ENCODE measurements at regions not wholly inside any gene's neighbourhood (a gene's known extent, or its start where the extent isn't known, plus 50 kb on each side); places are given as distances from the start of the nearest gene placed in this dataset.

DNA sequence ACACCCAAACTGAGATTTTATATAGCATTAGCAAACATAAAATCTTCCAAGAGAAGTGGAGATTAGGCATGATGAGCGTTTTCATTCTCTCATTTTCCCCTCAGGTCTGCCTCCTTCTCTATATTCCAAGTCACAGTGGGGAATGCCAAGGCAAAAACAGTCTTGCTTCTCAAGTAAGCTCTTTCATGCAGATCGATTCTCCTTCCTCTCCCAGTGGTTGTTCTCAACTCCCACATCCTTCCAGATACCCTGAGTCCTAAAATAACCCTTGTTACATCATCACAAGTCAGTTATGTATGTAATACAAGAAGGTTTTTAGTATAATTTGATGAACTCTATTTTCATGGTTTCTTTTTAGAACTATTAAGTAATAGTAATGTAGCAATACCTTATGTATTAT lies 150.6 kb downstream of the TXNL1 start:
- Histone ChIP-seq H3K4me1 (ENCODE audit: control insufficient read depth, insufficient read depth, low read length) (no peaks in the 10 kb centered on the region), H3K36me3 (ENCODE audit: control insufficient read depth in 2 of 2, insufficient read depth in 1 of 2, low read length in 2 of 2) (no peaks in the 10 kb centered on the region), H3K4me3 (ENCODE audit: low read depth, low read length) (no peak overlapping the region), H3K9me3 (ENCODE audit: control insufficient read depth, insufficient read depth, low read depth, low read length) (no peaks in the 10 kb centered on the region), H3K27ac (ENCODE audit: extremely low read depth, low read depth, low read length) (no peak overlapping the region)
- POLR2A ChIA-PET = no interaction called here
- TF ChIP-seq, protein P1, sequence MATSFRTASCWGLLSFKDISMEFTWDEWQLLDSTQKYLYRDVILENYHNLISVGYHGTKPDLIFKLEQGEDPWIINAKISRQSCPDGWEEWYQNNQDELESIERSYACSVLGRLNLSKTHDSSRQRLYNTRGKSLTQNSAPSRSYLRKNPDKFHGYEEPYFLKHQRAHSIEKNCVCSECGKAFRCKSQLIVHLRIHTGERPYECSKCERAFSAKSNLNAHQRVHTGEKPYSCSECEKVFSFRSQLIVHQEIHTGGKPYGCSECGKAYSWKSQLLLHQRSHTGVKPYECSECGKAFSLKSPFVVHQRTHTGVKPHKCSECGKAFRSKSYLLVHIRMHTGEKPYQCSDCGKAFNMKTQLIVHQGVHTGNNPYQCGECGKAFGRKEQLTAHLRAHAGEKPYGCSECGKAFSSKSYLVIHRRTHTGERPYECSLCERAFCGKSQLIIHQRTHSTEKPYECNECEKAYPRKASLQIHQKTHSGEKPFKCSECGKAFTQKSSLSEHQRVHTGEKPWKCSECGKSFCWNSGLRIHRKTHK (tag by site-specific recombination; IDR thresholded peaks at IDR 0.05) = no peak
- no peak for TF ChIP-seq IKZF3 (tag by site-specific recombination; IDR thresholded peaks at IDR 0.05)
- TF ChIP-seq, protein P2, sequence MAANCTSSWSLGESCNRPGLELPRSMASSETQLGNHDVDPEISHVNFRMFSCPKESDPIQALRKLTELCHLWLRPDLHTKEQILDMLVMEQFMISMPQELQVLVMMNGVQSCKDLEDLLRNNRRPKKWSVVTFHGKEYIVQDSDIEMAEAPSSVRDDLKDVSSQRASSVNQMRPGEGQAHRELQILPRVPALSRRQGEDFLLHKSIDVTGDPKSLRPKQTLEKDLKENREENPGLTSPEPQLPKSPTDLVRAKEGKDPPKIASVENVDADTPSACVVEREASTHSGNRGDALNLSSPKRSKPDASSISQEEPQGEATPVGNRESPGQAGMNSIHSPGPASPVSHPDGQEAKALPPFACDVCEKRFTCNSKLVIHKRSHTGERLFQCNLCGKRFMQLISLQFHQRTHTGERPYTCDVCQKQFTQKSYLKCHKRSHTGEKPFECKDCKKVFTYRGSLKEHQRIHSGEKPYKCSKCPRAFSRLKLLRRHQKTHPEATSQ (tag by site-specific recombination; IDR thresholded peaks at IDR 0.05) = no peak
- TF ChIP-seq ZNF169 (tag by site-specific recombination; IDR thresholded peaks at IDR 0.05) = no peak
- no peak for TF ChIP-seq TRIM28 (IDR thresholded peaks at IDR 0.05; ENCODE audit: borderline replicate concordance, low read length)
- no peak for TF ChIP-seq ZNF121 (tag by site-specific recombination; IDR thresholded peaks at IDR 0.05)
- TF ChIP-seq, protein P3, sequence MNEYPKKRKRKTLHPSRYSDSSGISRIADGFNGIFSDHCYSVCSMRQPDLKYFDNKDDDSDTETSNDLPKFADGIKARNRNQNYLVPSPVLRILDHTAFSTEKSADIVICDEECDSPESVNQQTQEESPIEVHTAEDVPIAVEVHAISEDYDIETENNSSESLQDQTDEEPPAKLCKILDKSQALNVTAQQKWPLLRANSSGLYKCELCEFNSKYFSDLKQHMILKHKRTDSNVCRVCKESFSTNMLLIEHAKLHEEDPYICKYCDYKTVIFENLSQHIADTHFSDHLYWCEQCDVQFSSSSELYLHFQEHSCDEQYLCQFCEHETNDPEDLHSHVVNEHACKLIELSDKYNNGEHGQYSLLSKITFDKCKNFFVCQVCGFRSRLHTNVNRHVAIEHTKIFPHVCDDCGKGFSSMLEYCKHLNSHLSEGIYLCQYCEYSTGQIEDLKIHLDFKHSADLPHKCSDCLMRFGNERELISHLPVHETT (tag by site-specific recombination; IDR thresholded peaks at IDR 0.05) = no peak
- TF ChIP-seq, protein P4, sequence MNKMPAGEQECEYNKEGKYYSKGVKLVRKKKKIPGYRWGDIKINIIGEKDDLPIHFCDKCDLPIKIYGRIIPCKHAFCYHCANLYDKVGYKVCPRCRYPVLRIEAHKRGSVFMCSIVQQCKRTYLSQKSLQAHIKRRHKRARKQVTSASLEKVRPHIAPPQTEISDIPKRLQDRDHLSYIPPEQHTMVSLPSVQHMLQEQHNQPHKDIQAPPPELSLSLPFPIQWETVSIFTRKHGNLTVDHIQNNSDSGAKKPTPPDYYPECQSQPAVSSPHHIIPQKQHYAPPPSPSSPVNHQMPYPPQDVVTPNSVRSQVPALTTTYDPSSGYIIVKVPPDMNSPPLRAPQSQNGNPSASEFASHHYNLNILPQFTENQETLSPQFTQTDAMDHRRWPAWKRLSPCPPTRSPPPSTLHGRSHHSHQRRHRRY (tag by site-specific recombination; IDR thresholded peaks at IDR 0.05) = no peak
- TF ChIP-seq SP2 (tag by site-specific recombination; IDR thresholded peaks at IDR 0.05) = no peak
- no peak for TF ChIP-seq ZFHX2 (tag by site-specific recombination; conservative IDR thresholded peaks at IDR 0.05)
- no peak for TF ChIP-seq ZEB2 (tag by site-specific recombination; IDR thresholded peaks at IDR 0.05)
- TF ChIP-seq ZNF423 (tag by site-specific recombination; IDR thresholded peaks at IDR 0.05) = no peak
- TF ChIP-seq, protein P5, sequence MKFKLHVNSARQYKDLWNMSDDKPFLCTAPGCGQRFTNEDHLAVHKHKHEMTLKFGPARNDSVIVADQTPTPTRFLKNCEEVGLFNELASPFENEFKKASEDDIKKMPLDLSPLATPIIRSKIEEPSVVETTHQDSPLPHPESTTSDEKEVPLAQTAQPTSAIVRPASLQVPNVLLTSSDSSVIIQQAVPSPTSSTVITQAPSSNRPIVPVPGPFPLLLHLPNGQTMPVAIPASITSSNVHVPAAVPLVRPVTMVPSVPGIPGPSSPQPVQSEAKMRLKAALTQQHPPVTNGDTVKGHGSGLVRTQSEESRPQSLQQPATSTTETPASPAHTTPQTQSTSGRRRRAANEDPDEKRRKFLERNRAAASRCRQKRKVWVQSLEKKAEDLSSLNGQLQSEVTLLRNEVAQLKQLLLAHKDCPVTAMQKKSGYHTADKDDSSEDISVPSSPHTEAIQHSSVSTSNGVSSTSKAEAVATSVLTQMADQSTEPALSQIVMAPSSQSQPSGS (tag by site-specific recombination; IDR thresholded peaks at IDR 0.05; ENCODE audit: low read depth) = no peak
- TF ChIP-seq ZNF416 (tag by site-specific recombination; IDR thresholded peaks at IDR 0.05) = no peak
- TF ChIP-seq GFI1B (tag by site-specific recombination; IDR thresholded peaks at IDR 0.05) = no peak
- TF ChIP-seq, protein P6, sequence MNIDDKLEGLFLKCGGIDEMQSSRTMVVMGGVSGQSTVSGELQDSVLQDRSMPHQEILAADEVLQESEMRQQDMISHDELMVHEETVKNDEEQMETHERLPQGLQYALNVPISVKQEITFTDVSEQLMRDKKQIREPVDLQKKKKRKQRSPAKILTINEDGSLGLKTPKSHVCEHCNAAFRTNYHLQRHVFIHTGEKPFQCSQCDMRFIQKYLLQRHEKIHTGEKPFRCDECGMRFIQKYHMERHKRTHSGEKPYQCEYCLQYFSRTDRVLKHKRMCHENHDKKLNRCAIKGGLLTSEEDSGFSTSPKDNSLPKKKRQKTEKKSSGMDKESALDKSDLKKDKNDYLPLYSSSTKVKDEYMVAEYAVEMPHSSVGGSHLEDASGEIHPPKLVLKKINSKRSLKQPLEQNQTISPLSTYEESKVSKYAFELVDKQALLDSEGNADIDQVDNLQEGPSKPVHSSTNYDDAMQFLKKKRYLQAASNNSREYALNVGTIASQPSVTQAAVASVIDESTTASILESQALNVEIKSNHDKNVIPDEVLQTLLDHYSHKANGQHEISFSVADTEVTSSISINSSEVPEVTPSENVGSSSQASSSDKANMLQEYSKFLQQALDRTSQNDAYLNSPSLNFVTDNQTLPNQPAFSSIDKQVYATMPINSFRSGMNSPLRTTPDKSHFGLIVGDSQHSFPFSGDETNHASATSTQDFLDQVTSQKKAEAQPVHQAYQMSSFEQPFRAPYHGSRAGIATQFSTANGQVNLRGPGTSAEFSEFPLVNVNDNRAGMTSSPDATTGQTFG (tag by site-specific recombination; IDR thresholded peaks at IDR 0.05; ENCODE audit: borderline replicate concordance) = no peak
- no peak for TF ChIP-seq ZNF707 (tag by site-specific recombination; IDR thresholded peaks at IDR 0.05)
- no peak for TF ChIP-seq ZNF391 (tag by site-specific recombination; IDR thresholded peaks at IDR 0.05; ENCODE audit: borderline replicate concordance, low read depth)
- no peak for TF ChIP-seq ZNF292 (tag by site-specific recombination; IDR thresholded peaks at IDR 0.05; ENCODE audit: borderline replicate concordance, low read depth)
- CTCF ChIA-PET = interaction anchor here (0.6 kb wide), 1 partner anchor 352 kb away, joined by 3 read pairs; no protein-coding TSS in a partner anchor
